ENCODE measurements at regions not wholly inside any gene's neighbourhood (a gene's known extent, or its start where the extent isn't known, plus 50 kb on each side); places are given as distances from the start of the nearest gene placed in this dataset.

DNA sequence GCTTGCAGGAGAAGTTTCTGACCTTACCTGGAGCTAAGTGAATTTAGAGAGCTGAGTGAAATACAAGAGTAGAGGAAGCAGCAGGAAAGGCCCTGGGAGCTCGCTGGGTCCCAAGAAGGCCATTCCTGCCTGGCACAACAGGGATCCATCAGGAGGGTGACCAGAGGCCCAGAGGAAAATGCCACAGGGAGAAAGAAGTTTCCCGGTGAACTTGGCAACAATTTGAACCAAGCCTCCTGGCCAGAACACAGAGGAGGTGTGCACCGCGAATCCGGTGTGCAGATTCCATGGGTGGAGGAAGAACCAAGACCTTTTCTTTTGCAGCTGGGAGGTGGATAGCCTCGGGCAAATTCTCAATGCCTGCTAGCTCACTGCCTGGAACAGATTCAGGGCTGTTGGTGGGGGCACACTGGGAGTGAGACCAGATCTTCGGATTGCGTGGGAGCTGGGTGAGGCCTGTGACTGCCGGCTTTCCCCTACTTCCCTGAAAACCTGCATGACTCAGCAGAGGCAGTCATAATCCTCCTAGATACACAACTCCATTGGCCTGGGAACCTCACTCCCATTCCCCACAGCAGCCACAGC lies 1850.9 kb upstream of the NUDT12 start:
- DNase-seq (ENCODE audit: low read depth) = no peak

DNA sequence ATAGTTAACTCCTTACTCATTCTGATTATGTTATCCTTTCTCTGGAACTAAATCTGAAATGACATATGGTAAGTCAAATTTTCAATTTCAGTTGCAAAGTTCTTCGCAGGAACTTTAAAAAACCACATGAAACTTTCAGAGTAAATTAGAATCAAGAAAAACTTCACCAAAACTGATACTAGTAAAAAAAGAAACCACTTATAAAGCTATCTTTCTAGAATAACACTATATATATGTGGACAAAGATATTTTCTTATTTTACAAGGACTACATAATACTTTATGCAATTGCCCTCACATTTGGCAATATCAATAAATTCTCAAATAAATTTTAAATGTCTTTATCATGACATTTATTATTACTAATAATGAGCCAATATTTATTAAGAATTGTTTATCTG lies 1847.1 kb upstream of the NUDT12 start:
- no peak for DNase-seq (ENCODE audit: low read depth)

GRCh38 chr5:105407200-105407599 lies 1844.6 kb upstream of the NUDT12 start:
- DNase-seq (ENCODE audit: low read depth) = no peak

DNA sequence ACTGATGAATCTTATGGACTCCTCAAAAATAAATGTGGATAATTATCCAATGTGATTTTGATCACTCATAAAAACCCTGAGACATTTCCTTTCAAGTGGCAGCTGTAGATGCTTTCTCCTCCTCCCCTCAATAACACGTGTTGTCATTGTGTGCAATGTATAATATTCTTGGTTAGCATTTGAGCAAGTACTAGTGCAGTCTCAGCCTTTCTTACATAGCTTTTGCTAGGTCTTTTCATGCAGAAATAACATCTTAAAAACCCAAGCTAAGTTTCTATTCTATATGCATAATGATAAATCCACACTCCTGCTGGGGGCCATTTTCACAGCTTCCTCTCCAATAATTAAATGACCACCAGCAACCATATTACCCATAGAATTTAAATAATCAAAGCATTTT lies 1835.2 kb upstream of the NUDT12 start:
- DNase-seq (ENCODE audit: low read depth) = no peak

DNA sequence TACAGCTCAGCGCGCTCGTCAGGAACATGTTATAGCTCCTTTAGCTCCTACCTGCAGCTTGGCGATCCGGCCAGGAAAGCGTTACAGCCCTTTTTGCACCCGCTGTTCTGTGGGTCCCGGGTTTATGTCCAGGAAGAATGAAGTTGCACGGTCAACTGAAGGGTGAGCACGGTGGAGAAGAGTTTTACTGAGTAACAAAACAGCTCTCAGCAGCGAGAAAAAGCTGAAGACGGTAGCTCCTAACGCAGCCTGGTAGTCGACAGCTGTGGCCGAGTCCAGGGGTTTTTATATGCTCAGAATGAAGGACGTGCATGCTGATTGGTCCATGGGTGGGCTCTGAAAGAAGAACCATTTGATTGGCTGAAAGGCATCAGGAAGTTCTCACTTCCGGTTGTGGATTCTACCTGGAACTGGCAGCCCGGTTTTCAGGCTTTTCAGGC lies 1830.1 kb upstream of the NUDT12 start:
- DNase-seq (ENCODE audit: low read depth) = no peak

- DNase-seq (ENCODE audit: low read depth) = no peak
Measured at GRCh38 chr5:105392122-105392709, 1829.6 kb upstream of the NUDT12 start.

- no peak for DNase-seq (ENCODE audit: low read depth)
Measured at GRCh38 chr5:105380126-105380525, 1817.5 kb upstream of the NUDT12 start.

DNA sequence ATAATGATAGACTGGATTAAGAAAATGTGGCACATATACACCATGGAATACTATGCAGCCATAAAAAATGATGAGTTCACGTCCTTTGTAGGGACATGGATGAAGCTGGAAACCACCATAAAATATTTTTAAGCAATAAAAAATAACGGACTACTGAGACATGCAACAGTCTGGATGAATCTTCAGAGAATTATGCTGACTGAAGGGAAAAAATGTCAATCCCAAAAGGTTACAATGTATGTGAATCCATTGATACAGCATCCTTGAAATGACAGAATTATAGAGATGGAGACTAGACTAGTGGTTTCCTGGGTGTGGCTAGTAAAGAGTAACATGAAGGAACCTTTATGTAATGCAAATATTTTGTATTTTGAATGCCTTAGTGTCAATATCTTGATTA lies 1808.6 kb upstream of the NUDT12 start:
- DNase-seq (ENCODE audit: low read depth) = no peak

- DNase-seq (ENCODE audit: low read depth) = no peak
Measured at GRCh38 chr5:105350486-105351140, 1788.0 kb upstream of the NUDT12 start.

DNA sequence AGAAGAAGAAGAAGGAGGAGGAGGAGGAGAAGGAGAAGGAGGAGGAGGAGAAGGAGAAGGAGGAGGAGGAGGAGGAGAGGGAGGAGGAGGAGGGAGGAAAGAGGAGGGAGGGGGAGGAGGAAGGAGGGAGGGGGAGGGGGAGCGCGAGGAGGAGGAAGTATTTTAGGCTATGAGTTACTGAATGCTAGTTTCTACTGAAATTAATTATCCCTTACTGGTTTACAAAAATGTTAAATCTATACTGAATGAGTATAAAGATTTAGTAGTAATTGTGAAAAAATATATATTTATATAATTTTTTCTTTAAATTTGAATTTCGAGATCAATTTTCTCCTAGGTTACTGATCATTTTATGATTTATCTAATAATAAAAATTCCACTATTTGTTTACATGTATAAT lies 1769.0 kb upstream of the NUDT12 start:
- no peak for DNase-seq (ENCODE audit: low read depth)

- DNase-seq (ENCODE audit: low read depth) = no peak
Measured at GRCh38 chr5:105330185-105330584, 1767.6 kb upstream of the NUDT12 start.

DNA sequence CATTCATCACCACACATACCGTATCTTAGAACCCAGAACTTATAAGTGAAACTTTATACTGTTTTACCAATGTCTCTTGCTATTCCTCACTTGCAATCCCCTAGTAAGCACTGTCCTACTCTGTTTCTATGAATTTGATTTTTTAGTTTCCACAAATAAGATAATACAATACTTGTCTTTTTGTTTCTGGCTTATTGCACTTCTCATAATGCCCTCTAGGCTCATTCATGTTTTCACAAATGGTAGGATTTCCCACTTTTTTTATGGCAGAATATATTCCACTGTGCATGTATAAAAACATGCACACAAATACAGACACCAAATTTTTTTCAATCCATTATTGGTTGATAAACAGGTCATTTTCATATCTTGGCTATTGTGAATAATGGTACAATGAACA lies 1742.3 kb upstream of the NUDT12 start:
- no peak for DNase-seq (ENCODE audit: low read depth)

- DNase-seq (ENCODE audit: low read depth) = no peak
Measured at GRCh38 chr5:105288946-105289345, 1726.4 kb upstream of the NUDT12 start.

DNA sequence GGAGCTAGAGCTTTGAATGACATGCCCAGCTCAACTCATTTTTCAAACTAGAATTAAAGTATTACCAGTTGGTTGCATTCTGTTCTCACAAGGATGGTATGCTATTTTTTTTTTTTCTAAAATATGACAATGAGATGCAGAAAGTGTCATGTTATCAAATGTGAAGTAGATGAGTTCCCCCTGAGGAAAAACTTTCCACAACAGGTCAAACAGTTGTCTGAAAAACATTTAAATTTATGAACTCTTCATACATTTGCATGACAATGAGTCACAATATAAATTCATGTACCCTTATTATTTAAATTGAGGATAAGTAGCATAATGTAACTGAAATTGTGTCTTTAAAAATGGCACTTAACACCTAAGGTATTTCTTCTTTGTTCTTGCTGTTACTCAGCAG lies 1720.5 kb upstream of the NUDT12 start:
- no peak for DNase-seq (ENCODE audit: low read depth)

DNA sequence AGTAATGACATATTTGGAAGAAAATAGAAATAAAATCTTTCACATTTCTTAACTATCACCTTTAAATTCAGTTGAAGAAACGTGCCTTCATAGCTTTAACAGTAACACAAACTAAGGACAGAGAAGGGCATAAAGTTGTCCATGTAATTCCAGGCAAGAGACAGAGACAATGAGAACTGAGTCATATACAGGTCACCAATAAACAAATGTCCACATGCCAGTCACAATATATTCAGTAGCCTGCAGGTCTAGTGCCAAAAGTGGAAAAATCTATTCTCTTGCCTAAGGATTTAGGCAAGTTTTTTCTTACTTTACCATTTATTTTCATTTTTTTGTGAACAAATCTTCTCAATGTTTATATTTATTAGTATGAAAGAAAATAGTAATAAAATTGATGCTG lies 1711.5 kb upstream of the NUDT12 start:
- DNase-seq (ENCODE audit: low read depth) = no peak

DNA sequence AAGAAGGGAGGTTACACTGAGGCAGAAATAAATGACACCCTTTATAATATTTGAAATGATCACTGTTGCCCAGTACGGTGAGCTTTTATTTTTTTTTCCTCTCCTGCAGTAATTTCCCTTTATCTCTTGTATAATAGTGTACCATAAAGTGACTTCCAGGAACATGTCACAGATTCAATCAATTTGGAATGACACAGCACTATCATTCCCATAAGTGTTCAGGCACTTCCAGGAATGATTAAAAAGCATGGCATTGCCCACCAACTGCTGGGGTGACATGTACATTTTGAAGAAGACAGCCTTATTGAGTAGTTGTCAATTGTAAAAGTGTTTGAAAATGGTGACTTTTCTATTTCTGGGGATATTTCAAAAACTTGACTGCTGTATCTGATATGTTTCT lies 1700.9 kb upstream of the NUDT12 start:
- no peak for DNase-seq (ENCODE audit: low read depth)

GRCh38 chr5:105259581-105260217 lies 1697.1 kb upstream of the NUDT12 start:
- no peak for DNase-seq (ENCODE audit: low read depth)

DNA sequence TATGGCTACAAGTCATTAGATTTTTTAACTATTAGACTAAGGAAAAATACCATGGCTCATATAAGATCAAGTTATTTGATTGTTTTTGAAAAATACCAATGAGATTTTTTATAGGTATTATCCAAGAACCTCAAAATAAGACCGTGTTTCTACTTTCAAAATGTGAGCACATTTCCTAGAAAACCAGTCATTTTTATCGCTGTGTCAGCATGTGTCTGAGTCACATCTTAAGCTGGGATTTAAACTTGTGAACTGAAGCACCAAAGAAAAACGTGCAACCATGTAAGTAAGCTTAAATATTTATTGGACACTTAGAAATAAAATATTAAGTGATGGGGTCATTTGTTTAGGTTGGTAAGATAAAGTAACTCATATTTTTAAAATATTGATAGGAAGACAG lies 1676.0 kb upstream of the NUDT12 start:
- DNase-seq (ENCODE audit: low read depth) = no peak

GRCh38 chr5:105230516-105231157 lies 1668.0 kb upstream of the NUDT12 start:
- no peak for DNase-seq (ENCODE audit: low read depth)

GRCh38 chr5:105218018-105218417 lies 1655.4 kb upstream of the NUDT12 start:
- no peak for DNase-seq (ENCODE audit: low read depth)

GRCh38 chr5:105213078-105213477 lies 1650.5 kb upstream of the NUDT12 start:
- no peak for DNase-seq (ENCODE audit: low read depth)

DNA sequence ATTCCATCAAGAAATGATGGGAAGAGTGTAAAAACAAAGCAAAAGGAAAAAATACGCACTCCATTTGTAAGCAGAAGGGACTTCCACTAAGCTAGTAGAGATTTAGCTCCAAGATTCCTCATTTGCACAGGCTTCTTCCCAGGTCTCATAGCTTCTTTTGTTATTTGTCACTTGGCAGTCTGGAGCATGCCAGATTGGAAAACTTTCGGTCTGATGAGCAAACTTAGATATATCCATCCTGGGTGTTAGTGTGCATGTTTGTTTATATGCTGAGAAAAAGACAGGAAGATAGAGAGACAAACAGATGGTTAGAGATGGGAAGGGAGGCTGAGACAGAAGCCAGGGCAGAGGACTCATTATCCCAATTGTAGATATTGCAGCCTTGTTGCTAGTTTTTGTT lies 1644.5 kb upstream of the NUDT12 start:
- no peak for DNase-seq (ENCODE audit: low read depth)

GRCh38 chr5:105197531-105197930 lies 1634.9 kb upstream of the NUDT12 start:
- no peak for DNase-seq (ENCODE audit: low read depth)
